ENCODE measurements at regions not wholly inside any gene's neighbourhood (a gene's known extent, or its start where the extent isn't known, plus 50 kb on each side); places are given as distances from the start of the nearest gene placed in this dataset.
A peak's percentile ranks its signal among the peaks of the same experiment; 100 is the strongest.
"Not testable (repeated sequence)": the region's sequence is repeated elsewhere in the genome, so short reads cannot be mapped to it uniquely, and the experiment has no call there.

GRCh38 chrX:74180716-74181115, 123.3 kb upstream of the ZCCHC13 start:
- DNase-seq (ENCODE audit: low read depth) = no peak

GRCh38 chrX:74179990-74180389, 124.0 kb upstream of the ZCCHC13 start:
- DNase-seq (ENCODE audit: low read depth) = no peak

DNA sequence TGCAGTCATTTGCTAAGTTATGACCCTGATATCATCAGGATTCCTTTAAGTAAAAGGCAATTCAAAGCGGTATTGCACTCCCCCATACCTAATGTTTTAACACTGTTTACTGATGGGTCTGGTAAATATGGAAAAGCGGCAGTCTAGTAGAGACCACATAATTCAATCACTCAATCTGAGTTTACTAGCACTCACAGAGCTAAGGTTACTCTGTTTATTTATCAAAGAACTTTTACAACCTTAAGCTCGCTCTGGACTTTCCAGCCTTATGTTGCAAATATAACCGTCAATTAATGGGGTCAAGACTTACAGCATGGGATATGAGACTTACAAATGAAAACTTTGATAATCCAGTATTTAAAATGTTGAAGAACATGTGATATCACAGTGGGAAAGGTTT, 124.5 kb upstream of the ZCCHC13 start:
- no peak for DNase-seq (ENCODE audit: low read depth)

GRCh38 chrX:74179071-74179470, 124.9 kb upstream of the ZCCHC13 start:
- DNase-seq (ENCODE audit: low read depth) = no peak

DNA sequence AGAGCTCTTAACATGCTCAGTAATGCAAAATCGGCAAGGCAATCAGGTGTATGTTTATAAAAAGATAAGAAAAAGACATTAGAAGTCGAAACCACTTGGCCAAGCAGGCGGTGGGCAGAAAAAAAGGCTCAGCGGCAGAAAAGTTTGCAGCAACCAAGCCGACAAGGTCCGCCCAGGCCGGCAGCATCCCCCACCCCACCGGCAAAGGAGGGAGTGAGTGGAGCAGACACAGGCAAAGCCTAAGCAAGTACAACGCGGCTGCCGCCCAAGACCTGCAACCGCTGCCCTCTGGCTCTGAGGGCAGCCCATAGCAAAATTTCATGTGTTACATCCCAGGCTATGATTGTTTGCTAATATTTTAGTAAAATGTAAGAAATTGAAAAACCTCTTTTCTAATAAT, 125.4 kb upstream of the ZCCHC13 start:
- DNase-seq (ENCODE audit: low read depth) = no peak

GRCh38 chrX:74171465-74171864, 132.5 kb upstream of the ZCCHC13 start:
- no peak for DNase-seq (ENCODE audit: low read depth)

- DNase-seq (ENCODE audit: low read depth) = no peak
Observed at GRCh38 chrX:74162199-74162598, 141.8 kb upstream of the ZCCHC13 start.

- DNase-seq (ENCODE audit: low read depth) = no peak
Observed at GRCh38 chrX:74160816-74161215, 143.2 kb upstream of the ZCCHC13 start.

DNA sequence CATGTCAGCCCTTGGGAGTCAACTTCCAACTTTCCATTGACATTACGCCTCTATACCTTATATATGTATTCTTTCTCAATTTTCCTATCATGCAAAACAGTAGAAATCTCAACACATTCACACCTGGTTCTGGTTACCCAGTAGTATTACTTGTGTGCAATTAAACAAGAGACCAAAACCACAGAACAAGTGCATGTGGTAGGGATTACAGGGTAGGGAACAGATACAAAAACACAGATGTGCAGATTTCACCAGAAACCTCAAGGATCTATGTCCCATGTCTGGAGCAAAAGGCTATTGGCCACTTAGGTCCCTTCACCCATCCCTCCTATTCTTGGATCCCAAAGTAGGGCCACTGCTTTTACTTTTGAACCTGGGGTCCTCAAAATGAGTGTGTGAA, 143.6 kb upstream of the ZCCHC13 start:
- no peak for DNase-seq (ENCODE audit: low read depth)

- no peak for DNase-seq (ENCODE audit: low read depth)
Observed at GRCh38 chrX:74147439-74147838, 156.5 kb upstream of the ZCCHC13 start.

DNA sequence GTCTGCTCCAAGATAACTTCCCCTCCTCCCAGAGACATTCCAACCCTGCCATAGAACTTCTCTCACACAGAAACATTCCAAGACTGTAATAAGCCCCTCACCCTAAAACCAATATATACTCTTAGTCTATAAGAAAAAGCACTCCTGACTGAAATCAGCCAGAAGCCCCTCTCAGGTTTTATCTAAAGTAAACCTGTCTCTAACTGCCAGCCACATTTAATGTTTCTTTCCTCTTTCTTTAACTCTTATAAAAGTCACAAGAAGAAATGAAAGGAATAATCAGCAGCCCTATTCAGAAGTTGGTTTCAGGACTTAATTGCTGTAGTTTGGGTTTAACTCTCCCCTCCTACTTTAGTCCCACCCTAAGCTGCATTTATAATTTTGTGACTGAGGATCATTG, 165.0 kb upstream of the ZCCHC13 start:
- DNase-seq (ENCODE audit: low read depth) = no peak

GRCh38 chrX:74133156-74133796, 170.7 kb upstream of the ZCCHC13 start:
- peak; percentile 2 for DNase-seq (ENCODE audit: low read depth)

GRCh38 chrX:74132280-74132679, 171.7 kb upstream of the ZCCHC13 start:
- DNase-seq (ENCODE audit: low read depth) = no peak

GRCh38 chrX:74119016-74119910, 184.7 kb upstream of the ZCCHC13 start:
- no peak for DNase-seq (ENCODE audit: low read depth)

DNA sequence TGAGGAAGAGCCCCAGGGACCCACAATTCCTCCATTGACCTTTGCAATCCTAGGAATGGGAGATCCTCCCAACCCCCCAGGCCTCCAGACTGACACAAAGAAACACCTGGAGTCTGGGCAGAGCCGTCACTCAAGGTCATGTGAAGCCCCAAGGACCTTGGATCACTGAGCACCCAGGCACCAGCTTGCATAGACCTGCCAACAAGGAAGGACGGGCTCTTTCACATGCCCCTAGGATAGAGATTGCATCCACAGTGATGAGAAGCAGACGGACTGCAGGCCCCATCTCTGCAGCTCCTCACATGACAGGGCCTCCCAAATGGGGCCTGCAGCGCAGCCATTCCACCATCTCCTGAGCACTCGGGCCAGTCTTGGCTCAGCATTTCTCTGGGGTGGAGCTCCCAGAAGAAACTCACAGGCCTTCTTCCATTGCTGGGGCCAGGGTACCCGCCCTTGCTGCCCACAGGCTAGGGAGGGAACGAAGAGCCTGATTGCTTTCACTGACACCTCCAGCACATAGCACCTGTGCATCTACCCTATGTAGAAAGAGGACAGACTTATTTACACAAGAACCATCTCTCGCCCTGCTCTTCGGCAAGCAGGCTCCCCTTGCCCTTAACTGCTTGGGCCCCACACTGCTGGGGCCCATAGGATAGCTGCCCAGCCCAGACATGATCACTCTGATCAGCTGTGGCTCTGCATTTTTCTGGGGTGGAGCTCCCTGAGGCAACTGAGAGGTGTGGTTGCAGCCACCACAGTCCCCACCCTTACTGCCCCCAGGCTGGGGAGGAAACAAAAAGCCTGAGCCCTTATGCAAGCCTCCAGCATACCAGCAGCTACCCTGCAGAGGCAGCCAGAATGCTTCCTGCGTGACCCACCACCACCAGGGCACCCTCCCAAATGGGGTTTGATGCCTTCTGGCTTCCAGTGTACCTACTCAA, 185.7 kb upstream of the ZCCHC13 start:
- no peak for DNase-seq (ENCODE audit: low read depth)

DNA sequence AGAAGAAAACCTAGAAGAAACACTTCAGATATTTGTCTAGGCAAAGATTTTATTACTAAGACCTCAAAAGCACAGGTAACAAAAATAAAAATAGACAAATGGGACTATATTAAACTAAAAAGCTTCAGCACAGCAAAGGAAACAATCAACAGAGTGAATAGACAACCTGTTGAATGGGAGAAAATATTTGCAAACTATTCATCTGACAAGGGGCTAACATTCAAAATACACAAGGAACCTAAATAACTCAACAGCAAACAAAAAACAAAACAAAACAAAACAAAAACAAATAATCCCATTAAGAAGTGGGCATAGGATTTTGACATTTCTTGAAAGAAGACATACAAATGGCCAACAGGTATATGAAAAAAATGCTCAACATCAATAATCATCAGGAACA, 192.7 kb upstream of the ZCCHC13 start:
- no peak for DNase-seq (ENCODE audit: low read depth)

- no peak for DNase-seq (ENCODE audit: low read depth)
Observed at GRCh38 chrX:74107666-74108065, 196.3 kb upstream of the ZCCHC13 start.

DNA sequence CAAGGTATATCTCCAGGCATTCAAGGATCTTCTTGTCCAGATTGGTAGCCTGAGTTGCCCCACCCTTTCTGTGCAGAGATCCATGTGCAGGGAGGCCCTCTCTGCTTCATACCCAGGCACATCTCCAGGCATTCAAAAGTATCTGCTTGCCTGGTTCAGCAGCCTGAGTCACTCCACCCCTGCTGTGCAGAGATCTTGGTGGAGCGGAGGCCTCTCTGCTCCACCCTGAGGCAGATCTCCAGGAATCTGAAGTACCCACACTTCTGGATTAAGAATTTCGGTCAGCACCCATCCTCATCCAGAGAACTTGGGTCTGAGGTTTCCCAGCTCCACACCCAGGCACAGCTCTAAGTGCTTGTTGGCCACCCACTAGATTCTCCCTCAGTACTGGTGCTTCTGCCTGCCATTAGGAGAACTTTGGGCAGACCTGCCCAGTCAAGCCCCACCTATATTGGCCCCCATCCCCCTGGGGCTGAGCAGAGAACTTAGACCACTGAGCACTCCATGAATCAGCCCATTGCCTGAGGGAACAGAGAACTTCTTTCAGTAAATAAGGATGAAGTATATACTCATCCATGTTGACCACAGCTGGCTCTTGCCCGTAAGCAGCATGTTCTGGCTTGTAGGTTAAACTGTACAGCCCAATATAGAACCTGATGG, 199.5 kb upstream of the ZCCHC13 start:
- no peak for DNase-seq (ENCODE audit: low read depth)

DNA sequence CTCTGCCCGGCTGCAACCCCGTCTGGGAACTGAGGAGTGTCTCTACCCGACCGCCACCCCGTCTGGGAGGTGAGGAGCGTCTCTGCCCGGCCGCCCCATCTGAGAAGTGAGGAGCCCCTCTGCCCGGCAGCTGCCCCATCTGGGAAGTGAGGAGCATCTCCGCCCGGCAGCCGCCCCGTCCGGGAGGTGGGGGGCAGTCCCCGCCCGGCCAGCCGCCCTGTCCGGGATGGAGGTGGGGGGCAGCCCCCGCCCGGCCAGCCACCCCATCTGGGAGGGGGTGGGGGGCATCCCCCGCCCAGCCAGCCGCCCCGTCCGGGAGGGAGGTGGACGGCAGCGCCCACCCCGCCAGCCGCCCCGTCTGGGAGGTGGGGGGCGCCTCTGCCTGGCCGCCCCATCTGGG, 205.6 kb upstream of the ZCCHC13 start:
- DNase-seq (ENCODE audit: low read depth) = not testable (repeated sequence)

DNA sequence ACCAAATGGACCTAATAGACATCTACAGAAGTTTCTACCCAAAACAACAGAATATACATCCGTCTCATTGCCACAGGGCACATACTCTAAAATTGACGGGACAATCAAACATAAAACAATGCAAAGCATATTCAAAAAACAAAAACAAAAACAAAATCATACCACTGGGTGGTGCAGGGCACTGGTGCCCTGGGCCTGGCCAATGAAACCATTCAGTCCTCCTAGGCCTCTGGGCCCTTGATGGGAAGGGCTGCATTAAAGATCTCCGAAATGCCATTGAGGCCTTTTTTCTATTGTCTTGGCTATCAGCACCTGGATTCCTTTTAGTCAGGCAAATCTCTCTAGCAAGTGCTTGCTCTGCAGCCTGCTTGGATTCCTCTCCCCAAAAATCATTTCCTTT, 213.9 kb upstream of the ZCCHC13 start:
- DNase-seq (ENCODE audit: low read depth) = no peak

DNA sequence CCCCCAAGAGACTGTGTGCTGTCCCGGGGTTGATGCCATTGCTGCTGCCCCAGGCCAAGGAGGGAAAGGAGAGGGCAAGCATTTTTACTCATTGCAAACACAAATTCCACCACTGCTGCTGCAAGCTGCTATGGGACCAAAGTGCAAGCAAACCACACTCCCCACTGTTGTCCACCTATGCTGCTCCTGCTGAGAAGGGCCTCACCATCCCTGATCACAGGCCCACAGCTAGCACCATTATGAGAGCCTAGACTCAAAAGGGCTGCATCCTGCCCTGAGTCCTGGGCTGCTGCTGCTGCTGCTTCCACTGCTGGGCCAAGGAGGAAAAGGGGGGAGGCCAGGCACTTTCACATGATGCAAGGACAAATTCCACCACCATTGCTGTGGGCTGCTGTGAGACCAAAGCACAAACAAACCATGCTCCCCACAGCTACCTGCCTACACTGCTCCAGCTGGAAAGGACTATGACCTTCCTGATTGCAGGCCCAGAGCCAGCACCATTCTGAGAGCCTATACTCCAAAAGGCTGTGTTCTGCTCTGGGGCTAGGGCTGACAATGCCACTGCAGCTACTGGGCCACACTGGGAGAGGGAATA, 218.2 kb upstream of the ZCCHC13 start:
- no peak for DNase-seq (ENCODE audit: low read depth)

DNA sequence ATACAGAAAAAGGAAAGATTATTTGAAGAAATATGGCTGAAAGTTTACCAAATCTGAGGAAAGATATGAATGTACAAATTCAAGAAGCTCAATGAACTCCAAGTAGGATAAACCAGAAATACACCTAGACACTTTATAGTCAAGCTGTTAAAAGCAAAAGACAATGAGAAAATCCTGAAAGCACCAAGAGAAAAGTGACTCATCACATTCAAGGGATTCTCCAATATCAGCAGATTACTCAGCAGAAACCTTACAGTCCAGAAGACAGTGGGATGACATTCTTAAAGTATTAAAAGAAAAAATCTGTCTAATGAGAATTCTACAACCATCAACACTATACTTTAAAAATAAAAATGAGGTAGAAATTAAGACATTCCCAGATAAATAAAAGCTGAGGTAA, 223.8 kb upstream of the ZCCHC13 start:
- DNase-seq (ENCODE audit: low read depth) = no peak
